ENCODE measurements at regions not wholly inside any gene's neighbourhood (a gene's known extent, or its start where the extent isn't known, plus 50 kb on each side); places are given as distances from the start of the nearest gene placed in this dataset.

DNA sequence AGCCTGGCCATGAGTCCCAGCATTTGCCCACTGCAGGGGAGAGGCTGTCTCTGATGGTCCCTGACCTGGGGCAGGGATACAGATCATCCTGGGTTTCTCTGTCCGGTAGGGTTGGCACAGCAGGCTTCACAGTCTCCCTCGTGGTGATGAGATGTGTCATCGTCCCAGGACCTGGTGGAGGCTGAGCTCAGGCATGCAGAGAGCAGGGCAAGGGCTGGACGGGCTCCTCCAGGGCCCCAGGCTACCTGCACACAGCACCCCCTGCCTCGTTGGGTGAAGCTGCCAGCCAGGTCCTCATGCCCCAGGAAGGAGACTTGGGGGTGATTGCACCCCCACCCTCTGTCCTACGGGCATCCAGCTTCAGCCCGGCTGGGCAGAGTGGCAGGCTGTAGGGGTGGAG lies 155.8 kb upstream of the GSE1 start:
- TF ChIP-seq, protein P1, sequence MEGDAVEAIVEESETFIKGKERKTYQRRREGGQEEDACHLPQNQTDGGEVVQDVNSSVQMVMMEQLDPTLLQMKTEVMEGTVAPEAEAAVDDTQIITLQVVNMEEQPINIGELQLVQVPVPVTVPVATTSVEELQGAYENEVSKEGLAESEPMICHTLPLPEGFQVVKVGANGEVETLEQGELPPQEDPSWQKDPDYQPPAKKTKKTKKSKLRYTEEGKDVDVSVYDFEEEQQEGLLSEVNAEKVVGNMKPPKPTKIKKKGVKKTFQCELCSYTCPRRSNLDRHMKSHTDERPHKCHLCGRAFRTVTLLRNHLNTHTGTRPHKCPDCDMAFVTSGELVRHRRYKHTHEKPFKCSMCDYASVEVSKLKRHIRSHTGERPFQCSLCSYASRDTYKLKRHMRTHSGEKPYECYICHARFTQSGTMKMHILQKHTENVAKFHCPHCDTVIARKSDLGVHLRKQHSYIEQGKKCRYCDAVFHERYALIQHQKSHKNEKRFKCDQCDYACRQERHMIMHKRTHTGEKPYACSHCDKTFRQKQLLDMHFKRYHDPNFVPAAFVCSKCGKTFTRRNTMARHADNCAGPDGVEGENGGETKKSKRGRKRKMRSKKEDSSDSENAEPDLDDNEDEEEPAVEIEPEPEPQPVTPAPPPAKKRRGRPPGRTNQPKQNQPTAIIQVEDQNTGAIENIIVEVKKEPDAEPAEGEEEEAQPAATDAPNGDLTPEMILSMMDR (IDR thresholded peaks at IDR 0.05; ENCODE audit: control insufficient read depth, insufficient read depth, low read depth, low read length, missing control alignments) = no peak
- DNase-seq (ENCODE audit: low read depth) = no peak
- no peak overlapping the region for H3K4me3 ChIP-seq (ENCODE audit: control insufficient read depth, low read depth, low read length)

DNA sequence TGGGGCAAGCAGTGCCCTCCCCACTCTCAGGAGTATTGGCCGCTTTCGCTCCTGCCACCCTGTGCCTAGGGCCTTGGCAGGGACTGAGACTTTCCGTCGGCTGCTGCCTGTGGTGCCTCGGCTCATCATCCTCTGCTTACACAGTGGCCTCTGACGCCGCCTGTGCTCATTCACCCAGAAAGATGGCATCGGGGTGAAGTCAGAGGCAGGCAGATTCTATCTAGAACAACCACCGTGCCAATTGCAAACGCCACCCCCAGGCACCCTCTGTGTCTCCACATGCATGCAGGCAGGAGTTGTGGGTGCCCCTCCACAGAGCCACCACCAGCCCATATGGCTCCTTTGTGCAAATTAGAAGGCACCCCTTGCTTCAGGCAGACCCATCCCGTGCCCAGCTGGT lies 154.2 kb upstream of the GSE1 start:
- DNase-seq (ENCODE audit: low read depth) = no peak
- H3K4me3 ChIP-seq (ENCODE audit: control insufficient read depth, low read depth, low read length) = no peak overlapping the region
- TF ChIP-seq, protein P1 (IDR thresholded peaks at IDR 0.05; ENCODE audit: control insufficient read depth, insufficient read depth, low read depth, low read length, missing control alignments) = no peak

DNA sequence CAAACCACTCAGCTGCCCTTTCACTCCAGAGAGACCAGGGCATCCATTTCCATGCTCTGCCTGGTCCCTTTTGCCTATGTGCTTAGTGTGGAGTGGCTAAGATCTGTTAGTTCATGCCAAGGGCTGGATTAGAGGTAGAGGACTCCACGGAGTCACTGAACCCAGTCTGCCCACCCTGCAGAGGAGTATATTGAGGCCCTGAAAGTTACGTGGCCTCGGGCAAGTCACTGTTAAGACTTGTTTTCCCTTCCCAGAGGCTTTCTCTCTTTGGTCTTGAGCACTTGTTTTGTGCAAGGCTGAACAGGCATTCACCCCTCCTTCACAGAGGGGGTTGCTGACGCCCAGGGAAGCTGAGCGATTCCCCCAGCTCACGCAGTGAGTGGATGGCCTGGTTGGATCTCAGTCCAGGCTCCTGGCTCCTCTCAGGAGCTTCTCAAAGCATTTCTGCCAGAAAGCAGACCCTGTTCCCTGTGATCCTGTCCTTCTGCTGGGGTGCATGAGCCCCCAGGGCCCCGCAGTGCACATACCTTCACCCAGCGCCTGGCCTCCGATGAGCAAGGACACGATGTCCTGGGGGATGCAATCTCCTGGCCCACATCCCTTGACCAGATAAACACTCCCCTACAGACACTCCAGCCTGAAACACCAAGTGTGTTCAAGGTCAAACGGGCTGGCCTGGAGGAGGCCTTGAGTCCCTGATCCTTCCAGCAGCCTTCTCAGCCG lies 153.4 kb upstream of the GSE1 start:
- no peak for DNase-seq (ENCODE audit: low read depth)
- H3K4me3 ChIP-seq (ENCODE audit: control insufficient read depth, low read depth, low read length) = no peak overlapping the region
- TF ChIP-seq, protein P1 (IDR thresholded peaks at IDR 0.05; ENCODE audit: control insufficient read depth, insufficient read depth, low read depth, low read length, missing control alignments) = no peak

DNA sequence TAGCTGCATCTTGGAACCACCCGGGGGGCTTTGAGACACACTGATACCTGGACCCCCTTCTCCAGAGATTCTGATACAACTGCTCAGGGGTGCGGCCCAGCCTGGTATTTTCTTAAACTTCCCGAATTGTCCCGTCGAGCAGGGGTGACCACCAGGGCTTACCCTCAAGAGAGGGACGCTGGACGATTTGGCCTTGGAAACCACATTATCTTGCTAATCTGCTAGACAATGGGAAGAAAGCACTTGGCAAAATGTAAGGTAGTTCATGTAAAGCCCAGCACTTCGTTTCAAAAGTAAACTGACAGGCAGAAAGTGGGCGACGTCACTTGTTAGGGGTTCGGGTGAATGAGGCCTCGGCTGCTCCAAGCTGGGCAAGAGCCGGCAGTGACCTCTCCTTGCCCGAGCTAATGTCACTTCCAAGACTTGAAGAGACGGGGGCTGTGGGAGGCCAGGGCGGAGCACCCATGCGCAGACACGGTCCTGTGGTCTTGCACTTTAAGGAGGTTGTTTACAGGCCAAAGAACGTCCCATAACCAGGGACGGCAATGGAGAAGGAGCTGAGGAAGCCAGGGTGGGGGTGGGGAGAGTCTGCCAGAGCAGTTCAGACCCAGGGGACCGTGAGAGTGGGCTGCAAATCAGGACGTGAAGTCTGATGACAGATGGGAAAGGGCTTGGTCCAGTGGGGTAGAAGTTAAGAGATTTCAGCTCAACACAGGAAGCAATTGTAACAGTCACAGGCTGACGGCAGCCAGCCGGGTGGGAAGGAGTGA lies 152.7 kb upstream of the GSE1 start:
- no peak for DNase-seq (ENCODE audit: low read depth)
- TF ChIP-seq, protein P1 (IDR thresholded peaks at IDR 0.05; ENCODE audit: control insufficient read depth, insufficient read depth, low read depth, low read length, missing control alignments) = no peak
- H3K4me3 ChIP-seq (ENCODE audit: control insufficient read depth, low read depth, low read length) = no peak overlapping the region

DNA sequence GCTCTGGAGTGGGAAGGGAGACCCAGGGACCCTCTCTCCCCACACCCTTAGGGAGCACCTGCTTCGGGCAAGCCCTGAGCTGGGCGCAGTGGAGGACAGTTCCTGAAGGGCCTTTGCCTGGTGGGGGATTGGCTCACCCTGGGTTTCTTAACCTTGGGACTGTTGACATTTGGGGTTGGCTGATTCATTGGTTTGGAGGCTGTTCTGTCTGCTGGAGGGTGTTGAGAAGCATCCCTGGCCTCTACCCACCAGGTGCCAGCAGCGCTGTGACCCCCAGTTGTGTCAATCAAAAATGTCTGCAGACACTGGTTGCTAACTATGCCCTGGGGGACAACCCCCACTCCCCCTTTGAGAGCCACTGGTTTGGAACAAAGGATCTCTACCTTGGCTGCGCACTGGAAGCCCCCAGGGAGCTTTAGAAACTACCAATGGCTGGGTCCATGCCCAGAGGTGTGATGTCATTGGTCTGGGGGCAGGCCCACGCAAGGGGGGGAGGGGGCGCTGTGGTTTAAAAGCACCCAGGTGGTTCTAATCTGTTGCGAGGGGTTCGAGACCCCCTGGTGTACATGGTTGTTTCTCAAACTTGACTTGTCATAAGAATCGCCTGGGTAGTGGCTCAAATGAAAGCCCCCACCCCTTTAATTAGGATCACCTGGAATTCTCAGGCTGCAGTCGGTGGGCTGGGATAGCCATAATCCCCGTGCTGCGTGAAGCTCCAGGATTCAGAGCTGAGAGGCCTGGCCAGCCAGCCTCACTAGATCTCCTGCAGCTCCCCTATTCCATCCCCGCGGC lies 151.9 kb upstream of the GSE1 start:
- no peak overlapping the region for H3K4me3 ChIP-seq (ENCODE audit: control insufficient read depth, low read depth, low read length)
- TF ChIP-seq, protein P1 (IDR thresholded peaks at IDR 0.05; ENCODE audit: control insufficient read depth, insufficient read depth, low read depth, low read length, missing control alignments) = no peak
- no peak for DNase-seq (ENCODE audit: low read depth)
